HepG2 (cell line): ENCODE measurements at regions not wholly inside any gene's neighbourhood (a gene's known extent, or its start where the extent isn't known, plus 50 kb on each side); places are given as distances from the start of the nearest gene placed in this dataset.

ENCODE experiments used
- ATAC-seq: fragments of 200-7000 bp; cut with Tn5 transposase; 3 replicates; pipeline ENCODE4 v1.9.1; 2020; ENCODE audit warnings: mild to moderate bottlenecking, moderate library complexity
- BruUV-seq: library from RNA; stranded (reverse); fragments of 400-500 nt; replicated peaks from 2 replicates; lab custom pipeline; 2021; lab: Mats Ljungman, UMichigan
- CTCF ChIA-PET: fragments of 300-600 bp; formaldehyde crosslinking; extraction: SDS; loops from one replicate; lab custom pipeline; 2021; ENCODE audit warnings: low total read pairs, inconsistent platforms, low intra/inter-chr PET ratio; lab: Yijun Ruan, JAX
- POLR2A ChIA-PET: fragments of 350-600 bp; sonication (Branson Sonifier 250); formaldehyde crosslinking; loops from one replicate; lab custom pipeline; 2020; ENCODE audit warnings: antibody characterized with exemption, inconsistent platforms; lab: Yijun Ruan, JAX
- DNase-seq: peaks from one replicate; pipeline ENCODE4 v3.0.0-alpha.2; 2015; ENCODE audit warnings: low spot score
- FAIRE-seq: peaks from 3 replicates; lab custom pipeline; 2011; peaks lifted over from hg19 to GRCh38; lab: Jason Lieb, UNC
- H2AFZ ChIP-seq: one replicate; pipeline ENCODE4 v1.6.1; 2011; ENCODE audit warnings: low read length, inconsistent platforms
- H3K27ac ChIP-seq: fragments of 300-600 bp; 3 replicates; pipeline ENCODE4 v1.8.0; 2011; ENCODE audit warnings: mixed run types, mild to moderate bottlenecking, mixed read lengths, low read length, inconsistent platforms; ENCODE audit not compliant: insufficient read depth; ENCODE audit errors: extremely low read length
- H3K27me3 ChIP-seq, 2 experiments: fragments of 200-600 bp in 1 of 2; 2 replicates in 1 of 2; 3 replicates in 1 of 2; pipeline versions ENCODE4 v1.6.0 to v1.8.0; 2011; ENCODE audit warnings: low read length in 2 of 2, mild to moderate bottlenecking in 2 of 2, moderate library complexity in 2 of 2, inconsistent platforms in 1 of 2; ENCODE audit not compliant: insufficient read depth in 2 of 2, control insufficient read depth in 1 of 2
- H3K36me3 ChIP-seq, 2 experiments: fragments of 200-600 bp in 1 of 2; replicated peaks in 1 of 2; 2 replicates in 1 of 2; 3 replicates in 1 of 2; pipeline versions ENCODE4 v1.5.1 to v1.8.0; 2011; ENCODE audit warnings: low read length in 2 of 2, inconsistent platforms in 1 of 2; ENCODE audit not compliant: insufficient read depth in 2 of 2, control insufficient read depth in 1 of 2
- H3K4me1 ChIP-seq: 2 replicates; pipeline ENCODE4 v1.5.1; 2012; ENCODE audit warnings: low read length, inconsistent platforms; ENCODE audit not compliant: insufficient read depth
- H3K4me2 ChIP-seq: 2 replicates; pipeline ENCODE4 v1.6.0; 2011; ENCODE audit warnings: low read depth, low read length, inconsistent platforms
- H3K4me3 ChIP-seq, 3 experiments: fragments of 200-600 bp in 1 of 3; sonication (generic), shearing (Covaris generic) in 1 of 3; replicated peaks in 1 of 3; 2 replicates each; pipeline ENCODE4 v1.5.1; 2011 to 2016; ENCODE audit warnings: low read length in 3 of 3, inconsistent platforms in 2 of 3, low read depth in 2 of 3, mild to moderate bottlenecking in 2 of 3, control low read depth in 1 of 3, mixed read lengths in 1 of 3; ENCODE audit not compliant: insufficient read depth in 1 of 3
- H3K79me2 ChIP-seq: one replicate; pipeline ENCODE4 v1.6.1; 2011; ENCODE audit warnings: low read length, inconsistent platforms; ENCODE audit not compliant: insufficient read depth
- H3K9ac ChIP-seq: 2 replicates; pipeline ENCODE4 v1.6.0; 2011; ENCODE audit warnings: mild to moderate bottlenecking, low read depth, low read length, inconsistent platforms; ENCODE audit not compliant: insufficient read depth
- H3K9me3 ChIP-seq: 2 replicates; pipeline ENCODE4 v1.5.1; 2012; ENCODE audit warnings: mild to moderate bottlenecking, low read length
- H4K20me1 ChIP-seq: 2 replicates; pipeline ENCODE4 v1.6.0; 2011; ENCODE audit warnings: inconsistent platforms, mild to moderate bottlenecking, low read length, moderate library complexity; ENCODE audit not compliant: insufficient read depth
- MED8 ChIP-seq: sonication (generic); formaldehyde crosslinking; IDR thresholded peaks from 2 replicates; pipeline ENCODE4 v1.8.1; 2023; ENCODE audit warnings: mild to moderate bottlenecking, missing genetic modification reagents; ENCODE audit not compliant: insufficient replicate concordance
- PHF21A ChIP-seq: sonication (generic); formaldehyde crosslinking; IDR thresholded peaks from 2 replicates; pipeline ENCODE4 v1.5.0; 2020; ENCODE audit warnings: mild to moderate bottlenecking, missing genetic modification reagents
- RXRB ChIP-seq: IDR thresholded peaks from 2 replicates; pipeline ENCODE4 v1.6.1; 2016; ENCODE audit warnings: borderline replicate concordance, missing genetic modification reagents, missing compliant biosample characterization
- SP2 ChIP-seq: sonication (generic); formaldehyde crosslinking; IDR thresholded peaks from 2 replicates; pipeline ENCODE4 v1.5.1; 2020; ENCODE audit warnings: mild to moderate bottlenecking, missing genetic modification reagents
- ZFP36L2 ChIP-seq: sonication (generic); formaldehyde crosslinking; IDR thresholded peaks from 2 replicates; pipeline ENCODE4 v1.4.0; 2020; ENCODE audit warnings: missing genetic modification reagents
- ZNF605 ChIP-seq: sonication (generic); formaldehyde crosslinking; IDR thresholded peaks from 2 replicates; pipeline ENCODE4 v1.8.0; 2022; ENCODE audit warnings: mild to moderate bottlenecking, missing genetic modification reagents
- WGBS: methylation state at CpG from one replicate; pipeline ENCODE4 v1.1.6; 2017; ENCODE audit warnings: low lambda C conversion rate; 5-methylcytosine and 5-hydroxymethylcytosine counted together
- in situ Hi-C: cut with HindIII; loops from 2 replicates; pipeline ENCODE4 v1.10.0; 2017; ENCODE audit warnings: low pct_unique_long_range_greater_than_20kb; ENCODE audit not compliant: extremely low pct_ligation_motif_present
- intact Hi-C: fragments of 100-400 bp; cut with micrococcal nuclease; formaldehyde crosslinking; loops from one replicate; pipeline ENCODE4 v1.10.0; 2022; ENCODE audit not compliant: unreplicated experiment
- TF ChIP-seq, protein P1 (sequence below): sonication (generic); formaldehyde crosslinking; IDR thresholded peaks from 2 replicates; pipeline ENCODE4; 2020; ENCODE audit warnings: missing genetic modification reagents, mild to moderate bottlenecking, borderline replicate concordance
- TF ChIP-seq, protein P2 (sequence below): sonication (generic); formaldehyde crosslinking; conservative IDR thresholded peaks from 2 replicates; pipeline ENCODE4 v1.8.1; 2023; ENCODE audit warnings: missing genetic modification reagents
- TF ChIP-seq, protein P3 (sequence below): sonication (generic); formaldehyde crosslinking; IDR thresholded peaks from 2 replicates; pipeline ENCODE4 v1.5.0; 2020; ENCODE audit warnings: mild to moderate bottlenecking, missing genetic modification reagents, borderline replicate concordance
- TF ChIP-seq, protein P4 (sequence below): sonication (generic); formaldehyde crosslinking; IDR thresholded peaks from 2 replicates; pipeline ENCODE4 v1.4.0; 2020; ENCODE audit warnings: mild to moderate bottlenecking, missing genetic modification reagents

DNA sequence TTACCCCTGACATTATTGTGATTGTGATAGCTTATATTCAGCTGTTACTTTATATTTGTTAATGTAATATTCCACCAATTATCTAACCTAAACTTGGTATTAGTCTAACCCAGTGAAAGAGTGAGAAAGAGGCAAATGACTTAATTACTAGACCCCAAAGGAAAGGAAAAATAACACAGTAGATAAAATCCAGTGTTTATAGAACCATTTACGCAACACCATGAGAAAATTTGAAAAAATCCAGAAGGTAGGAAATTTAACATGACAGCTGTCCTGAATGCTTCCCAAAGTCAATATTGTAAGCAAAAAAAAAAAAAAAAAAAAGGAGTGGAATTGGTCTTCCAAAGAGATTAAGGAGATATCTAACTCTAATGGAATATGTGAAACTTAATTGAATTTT is 741.5 kb upstream of the GHITM start:
- Histone ChIP-seq H3K4me2 (no peak overlapping the region), H3K36me3 (no peaks in the 10 kb centered on the region), H3K79me2 (no peaks in the 10 kb centered on the region), H3K4me3 (no peak overlapping the region), H4K20me1 (no peaks in the 10 kb centered on the region), H3K9me3 (peaks cover 84% of the 10 kb centered on the region), H3K9ac (no peak overlapping the region), H3K27ac (no peak overlapping the region), H3K27me3 (no peaks in the 10 kb centered on the region), H2AFZ (no peak overlapping the region), H3K4me1 (no peaks in the 10 kb centered on the region)
- intact Hi-C loops, result no loop called here
- ChIA-PET POLR2A (no interaction called here), CTCF (no interaction called here)
- no TSS peak for BruUV-seq
- ATAC-seq (no peak), DNase-seq (no peak), FAIRE-seq (no peak)
- in situ Hi-C loops, result no loop called here
- WGBS, result 45% methylated on average over 1 of the region's 1 CpG
- TF ChIP-seq SP2 (CRISPR knock-in tag), result no peak
- TF ChIP-seq, protein P1, sequence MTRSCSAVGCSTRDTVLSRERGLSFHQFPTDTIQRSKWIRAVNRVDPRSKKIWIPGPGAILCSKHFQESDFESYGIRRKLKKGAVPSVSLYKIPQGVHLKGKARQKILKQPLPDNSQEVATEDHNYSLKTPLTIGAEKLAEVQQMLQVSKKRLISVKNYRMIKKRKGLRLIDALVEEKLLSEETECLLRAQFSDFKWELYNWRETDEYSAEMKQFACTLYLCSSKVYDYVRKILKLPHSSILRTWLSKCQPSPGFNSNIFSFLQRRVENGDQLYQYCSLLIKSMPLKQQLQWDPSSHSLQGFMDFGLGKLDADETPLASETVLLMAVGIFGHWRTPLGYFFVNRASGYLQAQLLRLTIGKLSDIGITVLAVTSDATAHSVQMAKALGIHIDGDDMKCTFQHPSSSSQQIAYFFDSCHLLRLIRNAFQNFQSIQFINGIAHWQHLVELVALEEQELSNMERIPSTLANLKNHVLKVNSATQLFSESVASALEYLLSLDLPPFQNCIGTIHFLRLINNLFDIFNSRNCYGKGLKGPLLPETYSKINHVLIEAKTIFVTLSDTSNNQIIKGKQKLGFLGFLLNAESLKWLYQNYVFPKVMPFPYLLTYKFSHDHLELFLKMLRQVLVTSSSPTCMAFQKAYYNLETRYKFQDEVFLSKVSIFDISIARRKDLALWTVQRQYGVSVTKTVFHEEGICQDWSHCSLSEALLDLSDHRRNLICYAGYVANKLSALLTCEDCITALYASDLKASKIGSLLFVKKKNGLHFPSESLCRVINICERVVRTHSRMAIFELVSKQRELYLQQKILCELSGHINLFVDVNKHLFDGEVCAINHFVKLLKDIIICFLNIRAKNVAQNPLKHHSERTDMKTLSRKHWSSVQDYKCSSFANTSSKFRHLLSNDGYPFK (CRISPR knock-in tag), result no peak
- TF ChIP-seq ZFP36L2 (CRISPR knock-in tag), result no peak
- TF ChIP-seq, protein P2, sequence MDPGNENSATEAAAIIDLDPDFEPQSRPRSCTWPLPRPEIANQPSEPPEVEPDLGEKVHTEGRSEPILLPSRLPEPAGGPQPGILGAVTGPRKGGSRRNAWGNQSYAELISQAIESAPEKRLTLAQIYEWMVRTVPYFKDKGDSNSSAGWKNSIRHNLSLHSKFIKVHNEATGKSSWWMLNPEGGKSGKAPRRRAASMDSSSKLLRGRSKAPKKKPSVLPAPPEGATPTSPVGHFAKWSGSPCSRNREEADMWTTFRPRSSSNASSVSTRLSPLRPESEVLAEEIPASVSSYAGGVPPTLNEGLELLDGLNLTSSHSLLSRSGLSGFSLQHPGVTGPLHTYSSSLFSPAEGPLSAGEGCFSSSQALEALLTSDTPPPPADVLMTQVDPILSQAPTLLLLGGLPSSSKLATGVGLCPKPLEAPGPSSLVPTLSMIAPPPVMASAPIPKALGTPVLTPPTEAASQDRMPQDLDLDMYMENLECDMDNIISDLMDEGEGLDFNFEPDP (CRISPR knock-in tag), result no peak
- TF ChIP-seq PHF21A (CRISPR knock-in tag), result no peak
- TF ChIP-seq MED8 (CRISPR knock-in tag), result no peak
- TF ChIP-seq, protein P3, sequence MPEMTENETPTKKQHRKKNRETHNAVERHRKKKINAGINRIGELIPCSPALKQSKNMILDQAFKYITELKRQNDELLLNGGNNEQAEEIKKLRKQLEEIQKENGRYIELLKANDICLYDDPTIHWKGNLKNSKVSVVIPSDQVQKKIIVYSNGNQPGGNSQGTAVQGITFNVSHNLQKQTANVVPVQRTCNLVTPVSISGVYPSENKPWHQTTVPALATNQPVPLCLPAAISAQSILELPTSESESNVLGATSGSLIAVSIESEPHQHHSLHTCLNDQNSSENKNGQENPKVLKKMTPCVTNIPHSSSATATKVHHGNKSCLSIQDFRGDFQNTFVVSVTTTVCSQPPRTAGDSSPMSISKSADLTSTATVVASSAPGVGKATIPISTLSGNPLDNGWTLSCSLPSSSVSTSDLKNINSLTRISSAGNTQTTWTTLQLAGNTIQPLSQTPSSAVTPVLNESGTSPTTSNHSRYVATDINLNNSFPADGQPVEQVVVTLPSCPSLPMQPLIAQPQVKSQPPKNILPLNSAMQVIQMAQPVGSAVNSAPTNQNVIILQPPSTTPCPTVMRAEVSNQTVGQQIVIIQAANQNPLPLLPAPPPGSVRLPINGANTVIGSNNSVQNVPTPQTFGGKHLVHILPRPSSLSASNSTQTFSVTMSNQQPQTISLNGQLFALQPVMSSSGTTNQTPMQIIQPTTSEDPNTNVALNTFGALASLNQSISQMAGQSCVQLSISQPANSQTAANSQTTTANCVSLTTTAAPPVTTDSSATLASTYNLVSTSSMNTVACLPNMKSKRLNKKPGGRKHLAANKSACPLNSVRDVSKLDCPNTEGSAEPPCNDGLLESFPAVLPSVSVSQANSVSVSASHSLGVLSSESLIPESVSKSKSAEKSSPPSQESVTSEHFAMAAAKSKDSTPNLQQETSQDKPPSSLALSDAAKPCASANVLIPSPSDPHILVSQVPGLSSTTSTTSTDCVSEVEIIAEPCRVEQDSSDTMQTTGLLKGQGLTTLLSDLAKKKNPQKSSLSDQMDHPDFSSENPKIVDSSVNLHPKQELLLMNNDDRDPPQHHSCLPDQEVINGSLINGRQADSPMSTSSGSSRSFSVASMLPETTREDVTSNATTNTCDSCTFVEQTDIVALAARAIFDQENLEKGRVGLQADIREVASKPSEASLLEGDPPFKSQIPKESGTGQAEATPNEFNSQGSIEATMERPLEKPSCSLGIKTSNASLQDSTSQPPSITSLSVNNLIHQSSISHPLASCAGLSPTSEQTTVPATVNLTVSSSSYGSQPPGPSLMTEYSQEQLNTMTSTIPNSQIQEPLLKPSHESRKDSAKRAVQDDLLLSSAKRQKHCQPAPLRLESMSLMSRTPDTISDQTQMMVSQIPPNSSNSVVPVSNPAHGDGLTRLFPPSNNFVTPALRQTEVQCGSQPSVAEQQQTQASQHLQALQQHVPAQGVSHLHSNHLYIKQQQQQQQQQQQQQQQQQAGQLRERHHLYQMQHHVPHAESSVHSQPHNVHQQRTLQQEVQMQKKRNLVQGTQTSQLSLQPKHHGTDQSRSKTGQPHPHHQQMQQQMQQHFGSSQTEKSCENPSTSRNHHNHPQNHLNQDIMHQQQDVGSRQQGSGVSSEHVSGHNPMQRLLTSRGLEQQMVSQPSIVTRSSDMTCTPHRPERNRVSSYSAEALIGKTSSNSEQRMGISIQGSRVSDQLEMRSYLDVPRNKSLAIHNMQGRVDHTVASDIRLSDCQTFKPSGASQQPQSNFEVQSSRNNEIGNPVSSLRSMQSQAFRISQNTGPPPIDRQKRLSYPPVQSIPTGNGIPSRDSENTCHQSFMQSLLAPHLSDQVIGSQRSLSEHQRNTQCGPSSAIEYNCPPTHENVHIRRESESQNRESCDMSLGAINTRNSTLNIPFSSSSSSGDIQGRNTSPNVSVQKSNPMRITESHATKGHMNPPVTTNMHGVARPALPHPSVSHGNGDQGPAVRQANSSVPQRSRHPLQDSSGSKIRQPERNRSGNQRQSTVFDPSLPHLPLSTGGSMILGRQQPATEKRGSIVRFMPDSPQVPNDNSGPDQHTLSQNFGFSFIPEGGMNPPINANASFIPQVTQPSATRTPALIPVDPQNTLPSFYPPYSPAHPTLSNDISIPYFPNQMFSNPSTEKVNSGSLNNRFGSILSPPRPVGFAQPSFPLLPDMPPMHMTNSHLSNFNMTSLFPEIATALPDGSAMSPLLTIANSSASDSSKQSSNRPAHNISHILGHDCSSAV (CRISPR knock-in tag), result no peak
- TF ChIP-seq, protein P4, sequence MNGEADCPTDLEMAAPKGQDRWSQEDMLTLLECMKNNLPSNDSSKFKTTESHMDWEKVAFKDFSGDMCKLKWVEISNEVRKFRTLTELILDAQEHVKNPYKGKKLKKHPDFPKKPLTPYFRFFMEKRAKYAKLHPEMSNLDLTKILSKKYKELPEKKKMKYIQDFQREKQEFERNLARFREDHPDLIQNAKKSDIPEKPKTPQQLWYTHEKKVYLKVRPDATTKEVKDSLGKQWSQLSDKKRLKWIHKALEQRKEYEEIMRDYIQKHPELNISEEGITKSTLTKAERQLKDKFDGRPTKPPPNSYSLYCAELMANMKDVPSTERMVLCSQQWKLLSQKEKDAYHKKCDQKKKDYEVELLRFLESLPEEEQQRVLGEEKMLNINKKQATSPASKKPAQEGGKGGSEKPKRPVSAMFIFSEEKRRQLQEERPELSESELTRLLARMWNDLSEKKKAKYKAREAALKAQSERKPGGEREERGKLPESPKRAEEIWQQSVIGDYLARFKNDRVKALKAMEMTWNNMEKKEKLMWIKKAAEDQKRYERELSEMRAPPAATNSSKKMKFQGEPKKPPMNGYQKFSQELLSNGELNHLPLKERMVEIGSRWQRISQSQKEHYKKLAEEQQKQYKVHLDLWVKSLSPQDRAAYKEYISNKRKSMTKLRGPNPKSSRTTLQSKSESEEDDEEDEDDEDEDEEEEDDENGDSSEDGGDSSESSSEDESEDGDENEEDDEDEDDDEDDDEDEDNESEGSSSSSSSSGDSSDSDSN, result no peak
- no peak for TF ChIP-seq ZNF605 (CRISPR knock-in tag)
- no peak for TF ChIP-seq RXRB (CRISPR knock-in tag)
